Pulmonary artery endothelial cell (primary cell): ENCODE measurements at regions not wholly inside any gene's neighbourhood (a gene's known extent, or its start where the extent isn't known, plus 50 kb on each side); places are given as distances from the start of the nearest gene placed in this dataset.

Experiments used
- DNase-seq: peaks from one replicate; pipeline ENCODE4 v3.0.0-alpha.2; 2011; ENCODE audit warnings: low read depth, low spot score

DNA sequence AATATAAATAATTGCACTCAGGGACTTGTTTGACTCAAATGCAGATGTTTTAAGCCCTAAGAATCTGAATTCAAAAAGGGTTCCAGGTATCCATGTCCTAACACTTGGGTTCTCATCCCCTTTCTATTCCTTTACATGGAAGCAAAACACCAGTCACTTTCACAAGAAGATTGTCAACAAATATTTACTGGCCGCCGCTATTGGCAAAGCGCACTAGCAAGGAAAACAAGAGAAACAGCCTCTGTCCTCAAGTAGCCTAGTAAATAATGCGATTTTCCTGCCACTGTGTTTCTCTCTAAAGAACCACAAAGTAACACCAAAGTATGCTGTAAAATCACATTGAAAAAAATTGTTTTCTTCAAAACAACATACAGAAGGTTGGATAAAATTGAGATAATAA, 66.7 kb upstream of the EZH2 start:
- DNase-seq: no peak

DNA sequence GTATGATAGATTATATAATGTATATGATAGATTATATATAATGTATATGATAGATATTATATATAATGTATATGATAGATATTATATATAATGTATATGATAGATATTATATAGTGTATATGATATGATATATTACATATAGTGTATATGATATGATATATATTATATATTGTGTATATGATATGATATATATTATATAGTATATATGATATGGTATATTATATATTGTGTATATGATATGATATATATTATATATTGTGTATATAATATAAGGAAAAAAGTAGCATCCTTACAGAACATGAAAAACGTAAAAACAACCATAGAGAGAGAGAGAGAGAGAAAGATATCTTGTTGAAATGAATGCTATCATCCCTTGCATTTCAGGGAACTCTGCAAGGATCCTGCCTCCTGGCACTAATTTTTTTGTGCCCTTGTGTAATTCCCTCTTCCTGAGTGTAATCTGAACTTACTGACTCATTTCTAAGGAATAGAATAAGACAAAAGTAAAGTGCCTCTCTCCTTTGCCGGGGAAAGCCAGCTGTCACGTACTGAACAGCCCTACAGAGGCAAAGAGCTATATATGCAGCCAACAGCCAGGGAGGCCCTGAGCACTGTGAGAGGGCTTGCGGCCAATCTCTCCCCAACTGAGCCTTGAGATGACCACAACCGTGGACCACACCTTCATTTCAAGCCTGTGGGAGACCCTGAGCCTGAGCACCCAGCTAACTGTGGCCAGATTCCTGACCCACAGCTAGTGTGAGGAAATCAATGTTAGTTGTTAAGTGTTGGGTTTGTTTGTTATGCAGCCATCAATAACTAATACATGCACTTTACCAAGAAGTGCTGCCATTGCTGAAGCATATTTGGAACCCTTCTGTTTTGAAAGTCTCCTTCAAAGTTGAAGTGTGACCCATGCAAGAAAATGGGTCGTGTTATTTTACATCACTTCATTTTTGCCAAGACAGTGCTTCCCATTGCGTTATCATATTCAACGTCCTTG, 61.1 kb upstream of the EZH2 start:
- DNase-seq: no peak

GRCh38 chr7:148941598-148942275, 57.6 kb upstream of the EZH2 start:
- peak; percentile 35 for DNase-seq

DNA sequence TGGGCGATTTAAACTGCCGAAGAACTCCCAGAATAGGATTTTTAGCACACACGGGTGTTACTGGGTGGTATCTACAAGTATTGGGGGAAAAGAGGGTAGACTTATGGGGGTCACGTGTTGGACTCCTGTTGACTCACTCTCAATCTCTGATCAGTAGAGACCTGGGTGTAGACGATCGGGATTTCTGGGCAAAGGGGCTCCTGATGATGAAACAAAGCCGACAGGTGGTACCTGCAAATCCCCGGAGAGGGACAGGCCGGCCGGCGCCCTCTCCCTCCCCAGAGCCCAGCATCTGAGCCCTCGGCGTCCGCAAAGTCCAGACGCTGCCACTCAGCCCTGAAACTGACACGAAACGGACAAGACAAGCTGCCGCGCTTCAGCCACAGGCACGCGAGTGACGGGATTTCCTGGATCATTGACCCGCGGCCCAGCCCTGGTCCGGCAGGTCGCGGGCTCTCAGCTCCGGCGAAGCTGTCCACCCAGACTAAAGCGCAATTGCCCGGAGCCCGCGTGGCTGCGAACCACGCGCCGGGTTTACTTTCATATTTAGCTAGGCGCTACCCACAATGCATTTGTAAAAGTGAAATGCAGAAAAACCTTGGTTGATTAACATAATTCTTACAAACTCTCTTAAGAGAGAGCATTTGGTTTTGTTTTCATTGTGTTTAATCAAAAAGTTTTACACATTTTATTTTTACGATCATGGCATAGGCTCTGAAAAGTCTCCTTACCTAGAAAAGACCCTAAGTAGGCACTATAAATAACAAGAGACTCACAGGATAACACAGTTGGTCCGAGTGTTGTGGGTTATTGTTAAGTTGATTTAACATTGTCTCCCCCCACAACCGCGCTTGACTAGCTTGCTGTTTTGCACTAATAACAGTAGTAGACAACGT, 56.9 kb upstream of the EZH2 start:
- DNase-seq: peak; percentile 44

GRCh38 chr7:148939128-148939755, 55.2 kb upstream of the EZH2 start:
- no peak for DNase-seq

DNA sequence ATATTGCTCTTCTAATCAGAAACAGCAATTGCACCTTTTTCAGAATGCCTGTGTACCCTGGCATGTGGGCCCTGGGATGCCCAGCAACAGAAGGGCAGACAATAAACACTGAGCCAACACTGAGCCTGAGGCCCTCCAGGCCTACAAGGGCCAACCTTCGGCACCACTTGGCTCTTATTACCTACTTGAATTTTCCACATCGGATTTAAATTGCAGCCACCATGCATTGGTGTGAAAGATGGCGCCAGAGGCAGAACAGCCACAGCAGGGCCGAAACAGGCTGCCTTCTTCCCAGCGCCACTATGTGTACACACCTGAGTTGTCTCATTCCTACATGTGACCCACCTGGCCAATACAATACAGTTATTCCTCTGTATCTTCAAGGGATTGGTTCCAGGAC, 51.4 kb upstream of the EZH2 start:
- no peak for DNase-seq
